GM23338 (cell line): ENCODE measurements at regions not wholly inside any gene's neighbourhood (a gene's known extent, or its start where the extent isn't known, plus 50 kb on each side); places are given as distances from the start of the nearest gene placed in this dataset.

Experiments used
- ATAC-seq: fragments of 200-7000 bp; cut with Tn5 transposase; 3 replicates; pipeline ENCODE4 v1.9.1; 2020
- DNase-seq: peaks from one replicate; pipeline ENCODE4 v3.0.0-alpha.2; 2015; ENCODE audit warnings: low spot score
- H2AFZ ChIP-seq: fragments of 200-600 bp; sonication (generic); 2 replicates; pipeline ENCODE4 v1.8.0; 2016; ENCODE audit warnings: antibody characterized with exemption, mild to moderate bottlenecking, moderate library complexity
- H3F3A ChIP-seq: fragments of 200-600 bp; sonication (generic); replicated peaks from 2 replicates; pipeline ENCODE4 v1.8.0; 2017; ENCODE audit warnings: antibody characterized with exemption, mixed run types, low read depth
- H3K27ac ChIP-seq: fragments of 200-600 bp; sonication (generic); 2 replicates; pipeline ENCODE4 v1.6.1; 2016; ENCODE audit warnings: low read depth
- H3K27me3 ChIP-seq: fragments of 200-600 bp; sonication (generic); 2 replicates; pipeline ENCODE4 v1.8.0; 2016; ENCODE audit warnings: mild to moderate bottlenecking, mixed run types, moderate library complexity; ENCODE audit not compliant: insufficient read depth
- H3K36me3 ChIP-seq: fragments of 200-600 bp; sonication (generic); 2 replicates; pipeline ENCODE4 v1.8.0; 2016; ENCODE audit warnings: mild to moderate bottlenecking; ENCODE audit not compliant: insufficient read depth
- H3K4me1 ChIP-seq: fragments of 200-600 bp; sonication (generic); 2 replicates; pipeline ENCODE4 v1.8.0; 2016; ENCODE audit warnings: mild to moderate bottlenecking, moderate library complexity; ENCODE audit not compliant: insufficient read depth
- H3K4me2 ChIP-seq: fragments of 200-600 bp; sonication (generic); 2 replicates; pipeline ENCODE4 v1.7.1; 2017; ENCODE audit warnings: mixed run types
- H3K4me3 ChIP-seq: fragments of 200-600 bp; sonication (generic); 2 replicates; pipeline ENCODE4 v1.6.1; 2016; ENCODE audit warnings: mixed run types
- H3K79me2 ChIP-seq: fragments of 200-600 bp; sonication (generic); replicated peaks from 2 replicates; pipeline ENCODE4 v1.8.0; 2017; ENCODE audit warnings: mild to moderate bottlenecking; ENCODE audit not compliant: insufficient read depth
- H3K9me2 ChIP-seq: fragments of 200-600 bp; sonication (generic); 2 replicates; pipeline ENCODE4 v1.8.0; 2017; ENCODE audit not compliant: insufficient read depth
- H4K20me1 ChIP-seq: fragments of 200-600 bp; sonication (generic); replicated peaks from 2 replicates; pipeline ENCODE4 v1.8.0; 2017; ENCODE audit warnings: mild to moderate bottlenecking; ENCODE audit not compliant: insufficient read depth
- H3K27ac Mint-ChIP-seq: 2 replicates; pipeline ENCODE4 v1.8.0; 2020; ENCODE audit warnings: inconsistent platforms, mild to moderate bottlenecking, moderate library complexity, mixed read lengths
- H3K27me3 Mint-ChIP-seq: 3 replicates; pipeline ENCODE4 v1.8.0; 2022; ENCODE audit warnings: low read depth, mild to moderate bottlenecking, moderate library complexity, mixed read lengths, inconsistent platforms; ENCODE audit not compliant: insufficient read depth, poor library complexity
- H3K36me3 Mint-ChIP-seq: 3 replicates; pipeline ENCODE4 v1.8.0; 2021; ENCODE audit warnings: low read depth, mild to moderate bottlenecking, inconsistent platforms, moderate library complexity, mixed read lengths
- H3K4me1 Mint-ChIP-seq: 3 replicates; pipeline ENCODE4 v1.8.0; 2020; ENCODE audit warnings: mild to moderate bottlenecking, inconsistent platforms, mixed read lengths
- H3K4me3 Mint-ChIP-seq: 3 replicates; pipeline ENCODE4 v1.8.0; 2021; ENCODE audit warnings: moderate library complexity, mild to moderate bottlenecking, inconsistent platforms, mixed read lengths
- H3K9me3 Mint-ChIP-seq: 3 replicates; pipeline ENCODE4 v1.8.0; 2020; ENCODE audit warnings: moderate library complexity, mild to moderate bottlenecking, inconsistent platforms, mixed read lengths
- CREB1 ChIP-seq: fragments of 250-450 bp; sonication (Bioruptor Pico); IDR thresholded peaks from 2 replicates; pipeline ENCODE4 v1.5.0; 2020; ENCODE audit warnings: low read depth, mild to moderate bottlenecking, moderate library complexity
- ETS1 ChIP-seq: IDR thresholded peaks from 2 replicates; pipeline ENCODE4 v1.6.1; 2016; ENCODE audit warnings: antibody characterized with exemption
- EZH2 ChIP-seq: fragments of 200-600 bp; sonication (generic); IDR thresholded peaks from one replicate; pipeline ENCODE4 v1.8.0; 2017; ENCODE audit warnings: antibody characterized with exemption, mild to moderate bottlenecking, low read depth; ENCODE audit not compliant: unreplicated experiment
- EZH2phosphoT487 ChIP-seq: fragments of 200-600 bp; sonication (generic); IDR thresholded peaks from one replicate; pipeline ENCODE4 v1.8.1; 2018; ENCODE audit warnings: antibody characterized with exemption; ENCODE audit not compliant: unreplicated experiment
- JUNB ChIP-seq: IDR thresholded peaks from one replicate; pipeline ENCODE4 v1.6.1; 2016; ENCODE audit warnings: antibody characterized with exemption; ENCODE audit not compliant: unreplicated experiment
- REST ChIP-seq: IDR thresholded peaks from one replicate; pipeline ENCODE4 v1.6.1; 2018; ENCODE audit warnings: antibody characterized with exemption; ENCODE audit not compliant: unreplicated experiment
- STAT1 ChIP-seq: IDR thresholded peaks from one replicate; pipeline ENCODE4 v1.6.1; 2016; ENCODE audit warnings: antibody characterized with exemption; ENCODE audit not compliant: unreplicated experiment
- ZNF114 ChIP-seq: fragments of 250-450 bp; sonication (Bioruptor Pico); IDR thresholded peaks from 2 replicates; pipeline ENCODE4 v1.5.0; 2020; ENCODE audit warnings: mild to moderate bottlenecking, moderate library complexity
- ZNF331 ChIP-seq: fragments of 250-450 bp; sonication (Bioruptor Pico); IDR thresholded peaks from 2 replicates; pipeline ENCODE4 v1.5.0; 2020; ENCODE audit warnings: low read depth, mild to moderate bottlenecking, moderate library complexity
- TF ChIP-seq, protein P1 (sequence below): fragments of 250-450 bp; sonication (Bioruptor Pico); IDR thresholded peaks from 2 replicates; pipeline ENCODE4 v1.5.0; 2020; ENCODE audit warnings: mild to moderate bottlenecking, moderate library complexity

- no peaks in the 10 kb centered on the region for H3K36me3 ChIP-seq
- H2AFZ ChIP-seq: no peak overlapping the region
- no peak overlapping the region for H3K27ac ChIP-seq
- H3K27me3 ChIP-seq: no peaks in the 10 kb centered on the region
- no peaks in the 10 kb centered on the region for H4K20me1 ChIP-seq
- peaks cover 7% of the 10 kb centered on the region for H3K9me2 ChIP-seq
- H3K4me2 ChIP-seq: no peak overlapping the region
- ATAC-seq (no peak), DNase-seq (no peak)
- H3F3A ChIP-seq: no peaks in the 10 kb centered on the region
- H3K79me2 ChIP-seq: no peaks in the 10 kb centered on the region
- no peak overlapping the region for H3K4me3 ChIP-seq
- Mint-ChIP-seq H3K27ac (no peak overlapping the region), H3K4me1 (peaks cover 3% of the 10 kb centered on the region; the same call in 2 of the 3 replicates), H3K9me3 (peaks cover 23% of the 10 kb centered on the region), H3K36me3 (peaks cover 12% of the 10 kb centered on the region), H3K27me3 (peaks cover 4% of the 10 kb centered on the region), H3K4me3 (no peak overlapping the region)
- H3K4me1 ChIP-seq: 0 out of 2 replicates have a peak, but pooled peaks cover 5% of the 10 kb centered on the region
- TF ChIP-seq ZNF331 (CRISPR knock-in tag) (no peak), REST (no peak), ETS1 (no peak), CREB1 (CRISPR knock-in tag) (no peak), EZH2 (no peak), STAT1 (no peak), JUNB (no peak), EZH2phosphoT487 (no peak), ZNF114 (CRISPR knock-in tag) (no peak)
- TF ChIP-seq, protein P1, sequence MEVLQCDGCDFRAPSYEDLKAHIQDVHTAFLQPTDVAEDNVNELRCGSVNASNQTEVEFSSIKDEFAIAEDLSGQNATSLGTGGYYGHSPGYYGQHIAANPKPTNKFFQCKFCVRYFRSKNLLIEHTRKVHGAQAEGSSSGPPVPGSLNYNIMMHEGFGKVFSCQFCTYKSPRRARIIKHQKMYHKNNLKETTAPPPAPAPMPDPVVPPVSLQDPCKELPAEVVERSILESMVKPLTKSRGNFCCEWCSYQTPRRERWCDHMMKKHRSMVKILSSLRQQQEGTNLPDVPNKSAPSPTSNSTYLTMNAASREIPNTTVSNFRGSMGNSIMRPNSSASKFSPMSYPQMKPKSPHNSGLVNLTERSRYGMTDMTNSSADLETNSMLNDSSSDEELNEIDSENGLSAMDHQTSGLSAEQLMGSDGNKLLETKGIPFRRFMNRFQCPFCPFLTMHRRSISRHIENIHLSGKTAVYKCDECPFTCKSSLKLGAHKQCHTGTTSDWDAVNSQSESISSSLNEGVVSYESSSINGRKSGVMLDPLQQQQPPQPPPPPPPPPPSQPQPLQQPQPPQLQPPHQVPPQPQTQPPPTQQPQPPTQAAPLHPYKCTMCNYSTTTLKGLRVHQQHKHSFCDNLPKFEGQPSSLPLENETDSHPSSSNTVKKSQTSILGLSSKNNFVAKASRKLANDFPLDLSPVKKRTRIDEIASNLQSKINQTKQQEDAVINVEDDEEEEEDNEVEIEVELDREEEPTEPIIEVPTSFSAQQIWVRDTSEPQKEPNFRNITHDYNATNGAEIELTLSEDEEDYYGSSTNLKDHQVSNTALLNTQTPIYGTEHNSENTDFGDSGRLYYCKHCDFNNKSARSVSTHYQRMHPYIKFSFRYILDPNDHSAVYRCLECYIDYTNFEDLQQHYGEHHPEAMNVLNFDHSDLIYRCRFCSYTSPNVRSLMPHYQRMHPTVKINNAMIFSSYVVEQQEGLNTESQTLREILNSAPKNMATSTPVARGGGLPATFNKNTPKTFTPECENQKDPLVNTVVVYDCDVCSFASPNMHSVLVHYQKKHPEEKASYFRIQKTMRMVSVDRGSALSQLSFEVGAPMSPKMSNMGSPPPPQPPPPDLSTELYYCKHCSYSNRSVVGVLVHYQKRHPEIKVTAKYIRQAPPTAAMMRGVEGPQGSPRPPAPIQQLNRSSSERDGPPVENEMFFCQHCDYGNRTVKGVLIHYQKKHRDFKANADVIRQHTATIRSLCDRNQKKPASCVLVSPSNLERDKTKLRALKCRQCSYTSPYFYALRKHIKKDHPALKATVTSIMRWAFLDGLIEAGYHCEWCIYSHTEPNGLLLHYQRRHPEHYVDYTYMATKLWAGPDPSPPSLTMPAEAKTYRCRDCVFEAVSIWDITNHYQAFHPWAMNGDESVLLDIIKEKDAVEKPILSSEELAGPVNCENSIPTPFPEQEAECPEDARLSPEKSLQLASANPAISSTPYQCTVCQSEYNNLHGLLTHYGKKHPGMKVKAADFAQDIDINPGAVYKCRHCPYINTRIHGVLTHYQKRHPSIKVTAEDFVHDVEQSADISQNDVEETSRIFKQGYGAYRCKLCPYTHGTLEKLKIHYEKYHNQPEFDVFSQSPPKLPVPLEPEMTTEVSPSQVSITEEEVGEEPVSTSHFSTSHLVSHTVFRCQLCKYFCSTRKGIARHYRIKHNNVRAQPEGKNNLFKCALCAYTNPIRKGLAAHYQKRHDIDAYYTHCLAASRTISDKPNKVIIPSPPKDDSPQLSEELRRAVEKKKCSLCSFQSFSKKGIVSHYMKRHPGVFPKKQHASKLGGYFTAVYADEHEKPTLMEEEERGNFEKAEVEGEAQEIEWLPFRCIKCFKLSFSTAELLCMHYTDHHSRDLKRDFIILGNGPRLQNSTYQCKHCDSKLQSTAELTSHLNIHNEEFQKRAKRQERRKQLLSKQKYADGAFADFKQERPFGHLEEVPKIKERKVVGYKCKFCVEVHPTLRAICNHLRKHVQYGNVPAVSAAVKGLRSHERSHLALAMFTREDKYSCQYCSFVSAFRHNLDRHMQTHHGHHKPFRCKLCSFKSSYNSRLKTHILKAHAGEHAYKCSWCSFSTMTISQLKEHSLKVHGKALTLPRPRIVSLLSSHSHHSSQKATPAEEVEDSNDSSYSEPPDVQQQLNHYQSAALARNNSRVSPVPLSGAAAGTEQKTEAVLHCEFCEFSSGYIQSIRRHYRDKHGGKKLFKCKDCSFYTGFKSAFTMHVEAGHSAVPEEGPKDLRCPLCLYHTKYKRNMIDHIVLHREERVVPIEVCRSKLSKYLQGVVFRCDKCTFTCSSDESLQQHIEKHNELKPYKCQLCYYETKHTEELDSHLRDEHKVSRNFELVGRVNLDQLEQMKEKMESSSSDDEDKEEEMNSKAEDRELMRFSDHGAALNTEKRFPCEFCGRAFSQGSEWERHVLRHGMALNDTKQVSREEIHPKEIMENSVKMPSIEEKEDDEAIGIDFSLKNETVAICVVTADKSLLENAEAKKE (CRISPR knock-in tag): no peak
Measured at GRCh38 chr2:82986899-82987298, 1472.2 kb downstream of the SUCLG1 start.
